Neural progenitor cell (in vitro differentiated cells): ENCODE measurements at regions not wholly inside any gene's neighbourhood (a gene's known extent, or its start where the extent isn't known, plus 50 kb on each side); places are given as distances from the start of the nearest gene placed in this dataset.

ENCODE experiments used
- EZH2 ChIP-seq: fragments of 200-600 bp; sonication (generic); IDR thresholded peaks from 2 replicates; pipeline ENCODE4 v1.6.1; 2017; ENCODE audit warnings: antibody characterized with exemption, mild to moderate bottlenecking, moderate library complexity
- TF ChIP-seq, protein P1 (sequence below): fragments of 200-600 bp; sonication (generic); IDR thresholded peaks from 2 replicates; pipeline ENCODE4 v1.5.1; 2017; ENCODE audit warnings: antibody characterized with exemption, mild to moderate bottlenecking

DNA sequence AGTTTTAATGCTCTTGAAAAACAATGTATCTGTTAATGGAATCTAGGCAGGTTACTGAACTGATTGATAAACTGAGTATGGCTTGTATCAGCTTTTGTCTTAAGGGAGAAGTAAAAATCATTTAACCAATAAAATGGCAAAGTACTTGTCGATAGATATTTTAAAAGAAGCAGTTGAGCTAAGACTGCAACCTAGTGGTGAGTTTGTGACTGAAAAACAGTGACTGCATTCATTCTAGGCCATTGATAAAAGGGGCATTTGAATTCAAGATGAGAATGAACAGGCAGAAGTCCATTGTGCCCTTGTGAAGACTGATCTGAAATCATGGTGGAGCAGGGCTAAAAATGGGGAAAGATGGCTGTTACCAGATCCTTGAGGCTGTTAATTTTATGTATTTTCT lies 59.4 kb upstream of the MSTN start:
- TF ChIP-seq, protein P1, sequence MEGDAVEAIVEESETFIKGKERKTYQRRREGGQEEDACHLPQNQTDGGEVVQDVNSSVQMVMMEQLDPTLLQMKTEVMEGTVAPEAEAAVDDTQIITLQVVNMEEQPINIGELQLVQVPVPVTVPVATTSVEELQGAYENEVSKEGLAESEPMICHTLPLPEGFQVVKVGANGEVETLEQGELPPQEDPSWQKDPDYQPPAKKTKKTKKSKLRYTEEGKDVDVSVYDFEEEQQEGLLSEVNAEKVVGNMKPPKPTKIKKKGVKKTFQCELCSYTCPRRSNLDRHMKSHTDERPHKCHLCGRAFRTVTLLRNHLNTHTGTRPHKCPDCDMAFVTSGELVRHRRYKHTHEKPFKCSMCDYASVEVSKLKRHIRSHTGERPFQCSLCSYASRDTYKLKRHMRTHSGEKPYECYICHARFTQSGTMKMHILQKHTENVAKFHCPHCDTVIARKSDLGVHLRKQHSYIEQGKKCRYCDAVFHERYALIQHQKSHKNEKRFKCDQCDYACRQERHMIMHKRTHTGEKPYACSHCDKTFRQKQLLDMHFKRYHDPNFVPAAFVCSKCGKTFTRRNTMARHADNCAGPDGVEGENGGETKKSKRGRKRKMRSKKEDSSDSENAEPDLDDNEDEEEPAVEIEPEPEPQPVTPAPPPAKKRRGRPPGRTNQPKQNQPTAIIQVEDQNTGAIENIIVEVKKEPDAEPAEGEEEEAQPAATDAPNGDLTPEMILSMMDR: peak; percentile 64
- TF ChIP-seq EZH2: no peak
